PC-3 (cell line): ENCODE measurements at regions not wholly inside any gene's neighbourhood (a gene's known extent, or its start where the extent isn't known, plus 50 kb on each side); places are given as distances from the start of the nearest gene placed in this dataset.

Experiments used
- CTCF ChIP-seq: fragments of 300-600 bp; sonication (generic); conservative IDR thresholded peaks from 2 replicates; pipeline ENCODE4 v1.5.1; 2017; ENCODE audit warnings: antibody characterized with exemption, low read depth, mild to moderate bottlenecking, low read length
- EZH2 ChIP-seq: fragments of 300-600 bp; sonication (generic); IDR thresholded peaks from one replicate; pipeline ENCODE4 v1.6.1; 2017; ENCODE audit warnings: antibody characterized with exemption, mild to moderate bottlenecking, low read length; ENCODE audit not compliant: unreplicated experiment
- EZH2phosphoT487 ChIP-seq: fragments of 300-600 bp; sonication (generic); IDR thresholded peaks from 2 replicates; pipeline ENCODE4 v1.6.1; 2018; ENCODE audit warnings: mild to moderate bottlenecking, antibody characterized with exemption, low read length, borderline replicate concordance

- TF ChIP-seq EZH2 (no peak), CTCF (no peak), EZH2phosphoT487 (no peak)
Measured at GRCh38 chr10:9239298-9239697, 1184.8 kb downstream of the GATA3 start.
